SK-N-SH (cell line): ENCODE measurements at regions not wholly inside any gene's neighbourhood (a gene's known extent, or its start where the extent isn't known, plus 50 kb on each side); places are given as distances from the start of the nearest gene placed in this dataset.
"Not testable (repeated sequence)": the region's sequence is repeated elsewhere in the genome, so short reads cannot be mapped to it uniquely, and the experiment has no call there.

Experiments
- ELF1 ChIP-seq: IDR thresholded peaks from 2 replicates; pipeline ENCODE4 v1.4.0; 2012
- FOSL2 ChIP-seq: IDR thresholded peaks from 2 replicates; pipeline ENCODE4 v1.4.0; 2012; ENCODE audit warnings: low read depth, mild to moderate bottlenecking, moderate library complexity, borderline replicate concordance
- JUND ChIP-seq: IDR thresholded peaks from 2 replicates; pipeline ENCODE4 v1.4.0; 2012
- POLR2AphosphoS5 ChIP-seq: IDR thresholded peaks from 2 replicates; pipeline ENCODE4 v1.6.1; 2012; ENCODE audit warnings: low read depth, low read length
- RAD21 ChIP-seq: IDR thresholded peaks from 2 replicates; pipeline ENCODE4 v1.6.1; 2012; ENCODE audit warnings: mild to moderate bottlenecking, low read length
- SIN3A ChIP-seq: IDR thresholded peaks from 2 replicates; pipeline ENCODE4 v1.6.1; 2012; ENCODE audit warnings: low read depth, mild to moderate bottlenecking, low read length, moderate library complexity, borderline replicate concordance
- SMC3 ChIP-seq: IDR thresholded peaks from 2 replicates; pipeline ENCODE4 v1.6.1; 2012; ENCODE audit warnings: low read depth, low read length, improper control_type of control experiment
- TAF1 ChIP-seq: IDR thresholded peaks from 2 replicates; pipeline ENCODE4 v1.6.1; 2012; ENCODE audit warnings: low read depth, mild to moderate bottlenecking, low read length, moderate library complexity, borderline replicate concordance
- YY1 ChIP-seq: IDR thresholded peaks from 2 replicates; pipeline ENCODE4 v1.4.0; 2012; ENCODE audit warnings: low read depth, mild to moderate bottlenecking
- TF ChIP-seq, protein P1 (sequence below): fragments of 200-600 bp; sonication (generic); IDR thresholded peaks from 2 replicates; pipeline ENCODE4 v1.6.1; 2017; ENCODE audit warnings: antibody characterized with exemption, mild to moderate bottlenecking, moderate library complexity
- TF ChIP-seq, protein P2 (sequence below): IDR thresholded peaks from 2 replicates; pipeline ENCODE4 v1.4.0; 2012; ENCODE audit warnings: low read depth, borderline replicate concordance
- TF ChIP-seq, protein P3 (sequence below): IDR thresholded peaks from 2 replicates; pipeline ENCODE4 v1.6.1; 2012; ENCODE audit warnings: mild to moderate bottlenecking, low read depth, low read length, moderate library complexity
- TF ChIP-seq, protein P4 (sequence below): IDR thresholded peaks from 2 replicates; pipeline ENCODE4 v1.4.0; 2012; ENCODE audit warnings: low read depth

DNA sequence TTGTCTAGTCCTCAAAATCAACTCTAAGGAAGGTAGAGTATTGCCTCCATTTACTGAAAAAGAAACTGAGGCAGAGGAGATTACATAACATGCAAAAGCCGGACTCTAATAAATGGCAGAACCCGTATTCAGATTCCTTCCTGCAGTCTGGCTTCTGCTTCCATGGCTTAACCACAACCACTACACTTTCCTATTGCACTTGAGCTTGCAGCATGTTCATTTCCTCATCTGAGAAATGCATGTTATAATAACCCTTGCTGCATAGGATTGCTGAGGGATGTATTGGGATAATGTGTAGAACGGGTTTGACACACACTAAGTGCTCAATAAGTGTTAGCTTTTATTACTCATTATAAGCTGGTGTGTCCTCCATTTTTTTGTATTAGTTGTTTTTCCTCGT, 87.9 kb upstream of the GDNF start:
- not testable (repeated sequence) for TF ChIP-seq YY1, RAD21, POLR2AphosphoS5, SIN3A, FOSL2, TAF1, JUND, ELF1, SMC3
- TF ChIP-seq, protein P1, sequence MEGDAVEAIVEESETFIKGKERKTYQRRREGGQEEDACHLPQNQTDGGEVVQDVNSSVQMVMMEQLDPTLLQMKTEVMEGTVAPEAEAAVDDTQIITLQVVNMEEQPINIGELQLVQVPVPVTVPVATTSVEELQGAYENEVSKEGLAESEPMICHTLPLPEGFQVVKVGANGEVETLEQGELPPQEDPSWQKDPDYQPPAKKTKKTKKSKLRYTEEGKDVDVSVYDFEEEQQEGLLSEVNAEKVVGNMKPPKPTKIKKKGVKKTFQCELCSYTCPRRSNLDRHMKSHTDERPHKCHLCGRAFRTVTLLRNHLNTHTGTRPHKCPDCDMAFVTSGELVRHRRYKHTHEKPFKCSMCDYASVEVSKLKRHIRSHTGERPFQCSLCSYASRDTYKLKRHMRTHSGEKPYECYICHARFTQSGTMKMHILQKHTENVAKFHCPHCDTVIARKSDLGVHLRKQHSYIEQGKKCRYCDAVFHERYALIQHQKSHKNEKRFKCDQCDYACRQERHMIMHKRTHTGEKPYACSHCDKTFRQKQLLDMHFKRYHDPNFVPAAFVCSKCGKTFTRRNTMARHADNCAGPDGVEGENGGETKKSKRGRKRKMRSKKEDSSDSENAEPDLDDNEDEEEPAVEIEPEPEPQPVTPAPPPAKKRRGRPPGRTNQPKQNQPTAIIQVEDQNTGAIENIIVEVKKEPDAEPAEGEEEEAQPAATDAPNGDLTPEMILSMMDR = not testable (repeated sequence)
- TF ChIP-seq, protein P2, sequence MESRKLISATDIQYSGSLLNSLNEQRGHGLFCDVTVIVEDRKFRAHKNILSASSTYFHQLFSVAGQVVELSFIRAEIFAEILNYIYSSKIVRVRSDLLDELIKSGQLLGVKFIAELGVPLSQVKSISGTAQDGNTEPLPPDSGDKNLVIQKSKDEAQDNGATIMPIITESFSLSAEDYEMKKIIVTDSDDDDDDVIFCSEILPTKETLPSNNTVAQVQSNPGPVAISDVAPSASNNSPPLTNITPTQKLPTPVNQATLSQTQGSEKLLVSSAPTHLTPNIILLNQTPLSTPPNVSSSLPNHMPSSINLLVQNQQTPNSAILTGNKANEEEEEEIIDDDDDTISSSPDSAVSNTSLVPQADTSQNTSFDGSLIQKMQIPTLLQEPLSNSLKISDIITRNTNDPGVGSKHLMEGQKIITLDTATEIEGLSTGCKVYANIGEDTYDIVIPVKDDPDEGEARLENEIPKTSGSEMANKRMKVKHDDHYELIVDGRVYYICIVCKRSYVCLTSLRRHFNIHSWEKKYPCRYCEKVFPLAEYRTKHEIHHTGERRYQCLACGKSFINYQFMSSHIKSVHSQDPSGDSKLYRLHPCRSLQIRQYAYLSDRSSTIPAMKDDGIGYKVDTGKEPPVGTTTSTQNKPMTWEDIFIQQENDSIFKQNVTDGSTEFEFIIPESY = not testable (repeated sequence)
- TF ChIP-seq, protein P3, sequence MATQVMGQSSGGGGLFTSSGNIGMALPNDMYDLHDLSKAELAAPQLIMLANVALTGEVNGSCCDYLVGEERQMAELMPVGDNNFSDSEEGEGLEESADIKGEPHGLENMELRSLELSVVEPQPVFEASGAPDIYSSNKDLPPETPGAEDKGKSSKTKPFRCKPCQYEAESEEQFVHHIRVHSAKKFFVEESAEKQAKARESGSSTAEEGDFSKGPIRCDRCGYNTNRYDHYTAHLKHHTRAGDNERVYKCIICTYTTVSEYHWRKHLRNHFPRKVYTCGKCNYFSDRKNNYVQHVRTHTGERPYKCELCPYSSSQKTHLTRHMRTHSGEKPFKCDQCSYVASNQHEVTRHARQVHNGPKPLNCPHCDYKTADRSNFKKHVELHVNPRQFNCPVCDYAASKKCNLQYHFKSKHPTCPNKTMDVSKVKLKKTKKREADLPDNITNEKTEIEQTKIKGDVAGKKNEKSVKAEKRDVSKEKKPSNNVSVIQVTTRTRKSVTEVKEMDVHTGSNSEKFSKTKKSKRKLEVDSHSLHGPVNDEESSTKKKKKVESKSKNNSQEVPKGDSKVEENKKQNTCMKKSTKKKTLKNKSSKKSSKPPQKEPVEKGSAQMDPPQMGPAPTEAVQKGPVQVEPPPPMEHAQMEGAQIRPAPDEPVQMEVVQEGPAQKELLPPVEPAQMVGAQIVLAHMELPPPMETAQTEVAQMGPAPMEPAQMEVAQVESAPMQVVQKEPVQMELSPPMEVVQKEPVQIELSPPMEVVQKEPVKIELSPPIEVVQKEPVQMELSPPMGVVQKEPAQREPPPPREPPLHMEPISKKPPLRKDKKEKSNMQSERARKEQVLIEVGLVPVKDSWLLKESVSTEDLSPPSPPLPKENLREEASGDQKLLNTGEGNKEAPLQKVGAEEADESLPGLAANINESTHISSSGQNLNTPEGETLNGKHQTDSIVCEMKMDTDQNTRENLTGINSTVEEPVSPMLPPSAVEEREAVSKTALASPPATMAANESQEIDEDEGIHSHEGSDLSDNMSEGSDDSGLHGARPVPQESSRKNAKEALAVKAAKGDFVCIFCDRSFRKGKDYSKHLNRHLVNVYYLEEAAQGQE = not testable (repeated sequence)
- TF ChIP-seq, protein P4, sequence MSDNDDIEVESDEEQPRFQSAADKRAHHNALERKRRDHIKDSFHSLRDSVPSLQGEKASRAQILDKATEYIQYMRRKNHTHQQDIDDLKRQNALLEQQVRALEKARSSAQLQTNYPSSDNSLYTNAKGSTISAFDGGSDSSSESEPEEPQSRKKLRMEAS = not testable (repeated sequence)
